Skeletal muscle tissue (tissue), 3 donors: ENCODE measurements at regions not wholly inside any gene's neighbourhood (a gene's known extent, or its start where the extent isn't known, plus 50 kb on each side); places are given as distances from the start of the nearest gene placed in this dataset.

Experiments used
- H3K27ac ChIP-seq: one replicate; pipeline ENCODE4 v1.7.0; 2013; ENCODE audit warnings: mild to moderate bottlenecking, low read depth, low read length, inconsistent platforms
- H3K27me3 ChIP-seq, 3 donors: one replicate each; pipeline ENCODE4 v1.7.0; 2013; ENCODE audit warnings: low read length in 3 of 3; ENCODE audit not compliant: control insufficient read depth in 3 of 3, insufficient read depth in 3 of 3
- H3K36me3 ChIP-seq, 3 donors: one replicate each; pipeline ENCODE4 v1.7.0; 2013; ENCODE audit warnings: low read length in 3 of 3; ENCODE audit not compliant: control insufficient read depth in 3 of 3, insufficient read depth in 3 of 3
- H3K4me1 ChIP-seq, 3 donors: one replicate each; pipeline ENCODE4 v1.7.0; 2013; ENCODE audit warnings: low read length in 3 of 3, mild to moderate bottlenecking in 3 of 3; ENCODE audit not compliant: control insufficient read depth in 3 of 3, insufficient read depth in 3 of 3
- H3K4me3 ChIP-seq, 3 donors: one replicate each; pipeline ENCODE4 v1.7.0; 2013; ENCODE audit warnings: low read length in 3 of 3
- H3K9ac ChIP-seq, 3 donors: one replicate each; pipeline ENCODE4 v1.7.0; 2013; ENCODE audit warnings: low read length in 3 of 3, mild to moderate bottlenecking in 3 of 3, moderate library complexity in 2 of 3, low read depth in 1 of 3
- H3K9me3 ChIP-seq, 3 donors: one replicate each; pipeline ENCODE4 v1.7.0; 2013; ENCODE audit warnings: low read length in 3 of 3; ENCODE audit not compliant: control insufficient read depth in 3 of 3
- donor health status: Osteomylitis.

- no peaks in the 10 kb centered on the region for H3K36me3 ChIP-seq
- no peaks in the 10 kb centered on the region for H3K4me1 ChIP-seq
- no peaks in the 10 kb centered on the region for H3K9me3 ChIP-seq
- no peak overlapping the region for H3K4me3 ChIP-seq
- no peaks in the 10 kb centered on the region for H3K27me3 ChIP-seq
- no peak overlapping the region for H3K9ac ChIP-seq
- no peak overlapping the region for H3K27ac ChIP-seq
These were observed 212.9 kb downstream of the TTLL2 start for GRCh38 chr6:167537816-167538215.

- Histone ChIP-seq H3K4me3 (no peak overlapping the region), H3K9me3 (no peaks in the 10 kb centered on the region), H3K27ac (no peak overlapping the region), H3K27me3 (no peaks in the 10 kb centered on the region), H3K4me1 (peaks cover 0 to 5% (median 5%) of the 10 kb centered on the region in 3 donors), H3K36me3 (no peaks in the 10 kb centered on the region), H3K9ac (no peak overlapping the region)
These were observed 213.9 kb downstream of the TTLL2 start for GRCh38 chr6:167538746-167539145.

- no peak overlapping the region for H3K4me3 ChIP-seq
- H3K27me3 ChIP-seq = no peaks in the 10 kb centered on the region
- no peaks in the 10 kb centered on the region for H3K36me3 ChIP-seq
- peaks cover 0 to 10% (median 5%) of the 10 kb centered on the region in 3 donors for H3K4me1 ChIP-seq
- H3K9ac ChIP-seq = no peak overlapping the region
- no peak overlapping the region for H3K27ac ChIP-seq
- no peaks in the 10 kb centered on the region for H3K9me3 ChIP-seq
These were observed 215.9 kb downstream of the TTLL2 start for GRCh38 chr6:167540796-167541195.

GRCh38 chr6:167541544-167541943, 216.7 kb downstream of the TTLL2 start:
- no peaks in the 10 kb centered on the region for H3K36me3 ChIP-seq
- no peaks in the 10 kb centered on the region for H3K9me3 ChIP-seq
- no peak overlapping the region for H3K9ac ChIP-seq
- H3K27ac ChIP-seq = no peak overlapping the region
- no peaks in the 10 kb centered on the region for H3K27me3 ChIP-seq
- no peak overlapping the region for H3K4me3 ChIP-seq
- peaks cover 0 to 10% (median 5%) of the 10 kb centered on the region in 3 donors for H3K4me1 ChIP-seq

- no peak overlapping the region for H3K4me3 ChIP-seq
- no peak overlapping the region for H3K9ac ChIP-seq
- H3K27ac ChIP-seq = peak overlapping the region; percentile 1
- no peaks in the 10 kb centered on the region for H3K9me3 ChIP-seq
- no peaks in the 10 kb centered on the region for H3K36me3 ChIP-seq
- H3K4me1 ChIP-seq = peaks cover 0 to 10% (median 5%) of the 10 kb centered on the region in 3 donors
- no peaks in the 10 kb centered on the region for H3K27me3 ChIP-seq
These were observed 219.0 kb downstream of the TTLL2 start for GRCh38 chr6:167543602-167544497.

DNA sequence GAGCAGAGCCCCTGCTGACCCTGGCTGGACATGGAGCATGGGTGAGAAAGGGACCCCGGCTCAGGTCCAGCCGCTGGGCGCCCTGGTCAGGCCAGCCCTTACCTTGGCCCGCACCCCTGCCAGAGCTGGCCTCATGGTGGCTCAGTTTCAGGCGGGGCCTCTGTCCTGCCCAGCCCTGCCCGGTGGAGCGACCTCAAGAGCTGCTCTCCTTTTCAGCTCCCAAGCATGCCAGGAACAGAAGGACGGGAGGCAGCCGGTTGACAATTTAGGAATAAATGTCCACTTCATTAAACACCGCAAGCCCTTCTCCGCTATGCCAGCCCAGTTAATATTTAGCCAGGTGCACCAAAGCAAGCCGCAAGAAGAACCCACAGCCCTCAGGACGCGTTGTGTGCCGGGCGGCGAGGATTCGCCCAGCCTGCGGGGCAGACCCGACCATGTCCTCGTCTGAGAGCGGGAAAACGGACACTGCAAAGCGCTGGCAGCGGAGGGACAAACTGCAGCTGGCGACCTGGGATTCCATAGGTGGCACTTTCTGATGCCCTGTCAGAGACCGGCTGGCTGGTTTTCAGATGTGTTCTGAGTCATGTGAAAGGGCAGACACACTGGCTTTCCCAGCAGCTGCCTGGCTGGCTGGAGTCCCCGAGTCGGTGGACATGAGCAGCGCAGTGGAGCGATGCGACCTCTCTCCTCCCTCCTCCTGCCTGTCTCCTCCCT, 221.9 kb downstream of the TTLL2 start:
- Histone ChIP-seq H3K9me3 (no peaks in the 10 kb centered on the region), H3K27ac (no peak overlapping the region), H3K4me1 (peaks cover 14 to 19% (median 17%) of the 10 kb centered on the region in 3 donors), H3K9ac (no peak overlapping the region), H3K4me3 (no peak overlapping the region), H3K36me3 (no peaks in the 10 kb centered on the region), H3K27me3 (no peaks in the 10 kb centered on the region)

DNA sequence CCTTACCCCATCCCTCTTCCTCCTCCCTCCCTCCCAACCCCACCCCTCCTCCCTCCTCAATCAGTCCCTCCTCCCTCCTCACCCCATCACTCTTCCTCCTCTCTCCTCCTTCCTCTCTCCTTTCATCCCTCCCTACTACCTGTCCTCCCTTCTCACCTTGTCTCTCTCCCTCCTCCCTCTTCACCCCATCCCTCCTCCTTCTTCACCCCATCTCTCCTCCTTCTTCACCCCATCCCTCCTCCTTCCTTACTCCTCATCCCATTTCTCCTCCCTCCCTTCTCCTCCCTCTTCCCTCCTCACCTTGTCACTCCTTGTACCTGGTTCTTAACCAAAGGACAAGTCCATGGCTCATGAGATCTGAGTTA, 222.4 kb downstream of the TTLL2 start:
- Histone ChIP-seq H3K27me3 (peaks cover 0 to 1% (median 0%) of the 10 kb centered on the region in 3 donors), H3K4me1 (peaks cover 14 to 19% (median 17%) of the 10 kb centered on the region in 3 donors), H3K9ac (no peak overlapping the region), H3K36me3 (no peaks in the 10 kb centered on the region), H3K27ac (no peak overlapping the region), H3K4me3 (no peak overlapping the region), H3K9me3 (no peaks in the 10 kb centered on the region)

- Histone ChIP-seq H3K9ac (no peak overlapping the region), H3K27ac (no peak overlapping the region), H3K27me3 (peaks cover 0 to 3% (median 0%) of the 10 kb centered on the region in 3 donors), H3K9me3 (no peaks in the 10 kb centered on the region), H3K4me1 (peaks cover 14 to 19% (median 17%) of the 10 kb centered on the region in 3 donors), H3K36me3 (no peaks in the 10 kb centered on the region), H3K4me3 (no peak overlapping the region)
These were observed 222.9 kb downstream of the TTLL2 start for GRCh38 chr6:167547751-167548150.

- Histone ChIP-seq H3K9me3 (no peaks in the 10 kb centered on the region), H3K4me1 (peaks cover 14 to 16% (median 15%) of the 10 kb centered on the region in 3 donors)
These were observed 223.6 kb downstream of the TTLL2 start for GRCh38 chr6:167548451-167548850.

DNA sequence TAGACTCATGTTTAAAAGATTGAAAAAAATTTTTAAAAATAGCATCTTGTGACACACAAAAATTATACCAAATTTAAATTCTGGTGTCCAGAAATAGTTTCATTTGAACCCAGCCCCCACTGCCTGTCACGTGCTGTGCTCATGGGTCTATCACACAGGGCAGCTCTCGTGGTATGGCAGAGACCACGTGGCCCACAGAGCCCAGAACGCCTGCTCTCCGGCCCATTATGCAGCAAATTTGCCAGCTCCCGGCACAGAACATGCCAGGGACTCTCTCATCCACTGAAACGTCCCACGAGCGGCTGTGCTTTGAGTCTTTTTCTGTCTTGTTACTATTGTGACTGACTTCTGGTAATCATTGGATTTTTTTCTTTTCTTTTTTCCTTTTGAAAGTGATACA, 224.3 kb downstream of the TTLL2 start:
- no peak overlapping the region for H3K9ac ChIP-seq
- no peak overlapping the region for H3K27ac ChIP-seq
- no peak overlapping the region for H3K4me3 ChIP-seq
- H3K36me3 ChIP-seq = no peaks in the 10 kb centered on the region
- H3K4me1 ChIP-seq = peaks cover 7 to 14% (median 13%) of the 10 kb centered on the region in 3 donors
- H3K27me3 ChIP-seq = peaks cover 0 to 3% (median 0%) of the 10 kb centered on the region in 3 donors
- H3K9me3 ChIP-seq = no peaks in the 10 kb centered on the region

More at GRCh38 chr6:167548451-167548850, 223.6 kb downstream of the TTLL2 start:
- Histone ChIP-seq H3K27me3 (peaks cover 0 to 3% (median 0%) of the 10 kb centered on the region in 3 donors), H3K4me3 (no peak overlapping the region), H3K27ac (no peak overlapping the region), H3K36me3 (no peaks in the 10 kb centered on the region), H3K9ac (no peak overlapping the region)
